Umbilical cord (tissue), 1 donor: ENCODE measurements at regions not wholly inside any gene's neighbourhood (a gene's known extent, or its start where the extent isn't known, plus 50 kb on each side); places are given as distances from the start of the nearest gene placed in this dataset.
"Not testable (repeated sequence)": the region's sequence is repeated elsewhere in the genome, so short reads cannot be mapped to it uniquely, and the experiment has no call there.

Experiments used
- DNase-seq: peaks from one replicate; pipeline ENCODE4 v3.0.0-alpha.2; 2015; ENCODE audit warnings: low spot score

DNA sequence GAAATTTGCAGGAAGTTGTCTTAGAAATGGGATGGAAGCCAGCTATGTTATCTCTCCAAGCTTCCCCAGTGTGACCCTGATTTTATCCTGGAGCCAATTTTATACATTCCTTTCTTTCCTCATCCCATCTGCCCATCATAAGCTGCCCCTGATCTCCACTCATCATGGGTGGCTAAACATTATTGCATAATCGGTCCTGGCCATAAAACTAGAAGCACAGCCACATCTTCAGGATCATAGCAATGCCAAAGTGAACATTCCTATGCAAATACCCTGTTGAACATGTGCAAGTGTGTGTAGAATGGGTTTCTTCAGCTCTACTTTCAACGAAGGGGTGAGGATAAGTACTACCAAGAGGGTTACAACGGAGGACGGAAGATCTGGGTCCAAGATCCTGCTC, 50.6 kb upstream of the COG2 start:
- DNase-seq: peak; percentile 26

DNA sequence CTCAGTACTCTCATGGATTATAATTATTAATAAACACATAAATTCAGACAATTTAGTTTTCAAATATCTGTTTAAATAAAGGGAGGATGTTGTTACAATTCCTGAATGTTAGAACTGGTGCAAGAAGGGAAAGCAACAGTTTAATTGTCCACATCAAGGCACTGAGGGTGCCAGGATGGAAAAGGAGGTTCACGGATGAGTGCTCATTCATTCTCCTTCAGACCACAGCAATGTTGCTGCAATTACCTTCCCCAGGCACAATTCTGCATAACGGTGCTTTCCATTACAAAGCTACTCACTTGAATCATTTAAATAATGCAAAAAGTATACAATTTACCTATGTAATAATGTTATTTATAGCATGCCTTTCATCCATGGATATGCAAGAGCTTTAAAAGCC, 52.3 kb upstream of the COG2 start:
- DNase-seq: no peak

DNA sequence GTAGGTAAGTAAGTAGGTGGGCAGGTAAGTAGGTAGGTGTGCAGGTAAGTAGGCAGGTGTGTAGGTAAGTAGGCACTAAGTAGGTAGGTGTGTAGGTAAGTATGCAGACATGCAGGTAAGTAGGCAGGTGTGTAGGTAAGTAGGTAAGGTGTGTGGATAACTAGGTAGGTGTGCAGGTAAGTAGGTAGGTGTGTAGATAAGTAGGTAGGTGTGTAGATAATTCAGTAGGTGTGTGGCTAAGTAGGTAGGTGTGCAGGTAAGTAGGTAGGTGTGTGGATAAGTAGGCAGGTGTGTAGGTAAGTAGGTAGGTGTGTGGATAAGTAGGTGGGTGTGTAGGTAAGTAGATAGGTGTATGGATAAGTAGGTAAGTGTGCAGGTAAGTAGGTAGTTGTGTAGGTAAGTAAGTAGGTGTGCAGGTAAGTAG, 53.9 kb upstream of the COG2 start:
- no peak for DNase-seq

DNA sequence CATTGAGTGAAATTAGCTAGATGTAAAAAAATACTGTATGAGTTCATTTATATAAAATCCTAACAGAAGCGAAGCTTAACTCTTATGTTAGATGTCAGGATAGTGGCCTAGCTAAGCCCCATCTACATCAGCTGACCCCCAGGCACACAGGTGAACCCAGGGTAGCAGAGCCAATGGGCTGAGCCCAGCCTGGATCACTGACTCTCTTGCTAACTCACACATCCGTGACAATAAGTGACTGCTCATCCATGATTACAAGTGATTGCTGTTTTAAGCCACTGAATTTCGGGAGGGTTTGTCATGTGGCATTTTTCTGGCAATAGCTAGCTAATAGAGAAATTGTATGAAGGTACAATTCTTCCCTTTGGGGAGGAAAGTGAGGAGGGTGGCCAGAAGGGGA, 55.2 kb upstream of the COG2 start:
- no peak for DNase-seq

DNA sequence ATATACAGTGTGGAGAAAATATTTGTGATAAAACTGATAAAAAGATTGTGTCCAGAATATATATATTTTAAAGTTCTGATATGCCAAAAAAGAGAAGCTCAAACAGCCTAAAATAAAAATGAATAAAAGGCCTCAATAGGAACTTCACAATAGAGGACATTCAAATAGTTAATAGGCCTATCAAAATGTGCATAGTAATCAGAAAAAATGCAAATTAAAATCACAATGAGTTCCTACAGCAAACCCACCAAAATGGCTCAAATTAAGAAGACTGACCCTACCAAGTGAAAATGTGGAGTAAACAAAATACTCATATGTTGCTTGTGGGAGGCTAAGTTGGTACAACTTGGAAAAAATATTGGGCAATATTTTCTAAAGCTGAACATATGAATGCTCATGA, 57.6 kb upstream of the COG2 start:
- DNase-seq: no peak

DNA sequence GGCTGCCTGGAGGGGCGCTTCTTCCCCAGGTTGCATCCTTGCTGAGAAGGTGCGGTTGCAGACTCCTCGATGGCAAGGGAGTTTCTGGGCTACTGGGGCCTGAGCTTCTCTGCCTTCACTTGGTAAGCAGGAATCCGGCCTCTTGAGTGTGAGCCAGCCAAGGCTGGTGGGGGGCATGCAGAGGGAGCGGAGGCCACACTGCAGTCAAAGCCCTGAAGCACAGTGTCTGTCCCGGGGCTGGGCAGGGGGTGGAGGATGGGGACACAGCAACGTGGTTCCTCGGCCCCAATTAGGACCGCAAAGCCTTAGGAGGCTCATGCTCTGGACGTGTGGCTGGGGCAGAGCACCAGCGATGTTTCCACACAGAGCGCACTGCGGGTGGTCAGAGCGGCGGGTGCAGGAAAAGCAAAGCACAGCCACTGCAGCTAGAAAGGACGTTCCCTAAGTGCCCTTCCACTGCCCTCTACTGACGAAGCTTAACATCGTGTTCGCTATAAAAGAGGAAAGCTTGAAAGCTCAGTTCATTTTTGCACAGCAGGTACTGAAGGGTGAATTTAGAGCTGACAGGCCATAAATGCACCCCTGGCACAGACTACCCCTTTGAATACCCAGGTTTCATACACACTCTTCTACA, 60.7 kb upstream of the COG2 start:
- DNase-seq: no peak

DNA sequence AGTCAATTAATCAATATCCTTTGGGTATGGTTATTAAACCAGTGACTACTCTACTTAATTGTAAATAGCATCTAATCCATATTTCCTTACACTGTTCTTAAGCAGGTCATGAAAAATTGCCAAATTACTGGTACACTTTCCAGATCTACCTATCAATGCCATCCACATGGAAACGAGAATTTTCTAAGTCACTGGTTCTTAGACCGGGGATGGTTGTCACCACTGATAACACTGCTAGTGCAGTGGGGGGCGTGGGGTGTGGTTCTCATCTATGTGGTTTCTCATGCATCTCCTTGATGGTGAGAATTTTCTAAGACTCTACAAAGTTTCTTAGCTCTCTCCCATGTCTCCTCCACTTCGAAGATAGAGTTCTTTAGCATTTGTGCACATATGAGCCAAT, 63.7 kb upstream of the COG2 start:
- DNase-seq: no peak

DNA sequence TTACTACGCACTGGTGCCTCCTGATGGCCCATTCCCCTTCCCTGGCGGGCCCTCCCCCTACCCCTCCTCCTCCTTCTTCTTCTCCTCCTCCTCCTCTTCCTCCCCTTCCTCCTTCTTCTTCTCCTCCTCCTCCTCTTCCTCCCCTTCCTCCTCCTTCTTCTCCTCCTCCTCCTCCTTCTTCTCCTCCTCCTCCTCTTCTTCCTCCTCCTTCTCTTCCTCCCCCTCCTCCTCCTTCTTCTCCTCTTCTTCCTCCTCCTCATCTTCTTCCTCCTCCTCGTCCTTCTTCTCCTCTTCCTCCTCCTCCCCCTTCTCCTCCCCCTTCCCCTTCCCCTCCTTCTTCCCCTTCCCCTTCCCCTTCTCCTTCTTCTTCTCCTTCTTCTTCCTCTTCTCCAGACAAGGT, 64.7 kb upstream of the COG2 start:
- no peak for DNase-seq

DNA sequence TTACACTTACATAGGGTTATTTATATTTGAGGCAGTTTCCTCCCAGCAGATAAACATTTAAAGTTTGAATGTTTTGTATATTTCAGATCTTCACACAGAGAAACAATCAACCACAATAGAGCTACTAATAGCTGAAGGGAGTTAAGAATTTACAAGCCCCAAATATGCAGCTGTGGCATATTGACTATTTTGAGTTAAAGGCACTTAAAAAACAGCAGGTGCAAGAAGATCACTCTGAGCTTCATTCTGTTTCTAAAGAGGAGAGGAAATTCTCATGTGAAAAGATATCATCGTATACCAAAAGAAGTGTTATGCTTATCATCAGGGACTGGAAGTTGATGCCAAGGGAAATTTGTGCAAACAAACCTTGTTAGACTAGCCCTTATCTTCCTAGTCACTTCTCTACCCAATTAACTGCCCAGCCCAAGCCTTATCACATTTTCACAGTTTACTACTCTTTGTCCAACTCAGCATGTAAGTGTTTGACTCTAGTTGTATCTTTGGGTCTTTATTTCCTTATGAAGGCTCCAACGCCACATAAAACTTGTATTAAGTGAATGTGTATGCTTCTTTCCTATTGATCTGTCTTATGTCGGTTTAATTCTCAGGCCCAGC, 66.3 kb upstream of the COG2 start:
- no peak for DNase-seq

DNA sequence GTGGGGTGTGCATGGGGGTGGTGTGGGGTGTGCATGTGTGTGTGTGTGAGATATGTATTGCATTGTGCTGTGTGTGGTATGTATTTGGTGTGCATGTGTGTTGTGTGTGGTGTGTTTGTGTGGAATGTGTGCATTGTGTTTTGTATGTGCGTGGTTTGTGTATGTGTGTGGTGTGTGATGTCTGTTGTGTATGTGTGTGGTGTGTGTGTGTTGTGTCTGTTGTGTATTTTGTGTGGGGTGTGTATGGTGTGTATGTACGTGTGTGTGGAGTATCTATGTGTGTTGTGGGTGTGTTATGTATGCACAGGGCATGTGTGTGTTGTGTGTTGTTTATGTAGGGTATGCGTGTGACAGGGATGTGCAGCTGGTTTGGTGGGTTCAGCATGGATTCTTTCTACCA, 67.8 kb upstream of the COG2 start:
- no peak for DNase-seq

DNA sequence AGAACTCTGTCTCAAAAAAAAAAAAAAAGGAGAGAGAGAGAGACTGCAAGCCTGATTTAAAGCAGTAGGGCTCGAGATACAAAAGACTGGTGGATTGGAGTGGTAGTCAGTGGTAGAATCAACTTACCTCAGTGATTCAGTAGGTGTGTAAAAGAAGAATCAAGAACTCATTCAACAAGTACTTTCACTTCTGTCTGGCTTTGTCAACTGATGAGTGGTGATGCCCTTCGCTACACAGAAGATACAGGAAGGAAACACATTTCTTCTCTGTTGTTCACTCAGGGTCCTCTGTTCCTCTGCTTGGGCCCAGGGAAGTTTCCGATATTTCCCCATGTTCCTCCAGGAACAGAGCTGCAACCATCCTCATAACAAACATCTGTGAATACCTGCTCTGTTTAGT, 68.6 kb upstream of the COG2 start:
- peak; percentile 7 for DNase-seq

DNA sequence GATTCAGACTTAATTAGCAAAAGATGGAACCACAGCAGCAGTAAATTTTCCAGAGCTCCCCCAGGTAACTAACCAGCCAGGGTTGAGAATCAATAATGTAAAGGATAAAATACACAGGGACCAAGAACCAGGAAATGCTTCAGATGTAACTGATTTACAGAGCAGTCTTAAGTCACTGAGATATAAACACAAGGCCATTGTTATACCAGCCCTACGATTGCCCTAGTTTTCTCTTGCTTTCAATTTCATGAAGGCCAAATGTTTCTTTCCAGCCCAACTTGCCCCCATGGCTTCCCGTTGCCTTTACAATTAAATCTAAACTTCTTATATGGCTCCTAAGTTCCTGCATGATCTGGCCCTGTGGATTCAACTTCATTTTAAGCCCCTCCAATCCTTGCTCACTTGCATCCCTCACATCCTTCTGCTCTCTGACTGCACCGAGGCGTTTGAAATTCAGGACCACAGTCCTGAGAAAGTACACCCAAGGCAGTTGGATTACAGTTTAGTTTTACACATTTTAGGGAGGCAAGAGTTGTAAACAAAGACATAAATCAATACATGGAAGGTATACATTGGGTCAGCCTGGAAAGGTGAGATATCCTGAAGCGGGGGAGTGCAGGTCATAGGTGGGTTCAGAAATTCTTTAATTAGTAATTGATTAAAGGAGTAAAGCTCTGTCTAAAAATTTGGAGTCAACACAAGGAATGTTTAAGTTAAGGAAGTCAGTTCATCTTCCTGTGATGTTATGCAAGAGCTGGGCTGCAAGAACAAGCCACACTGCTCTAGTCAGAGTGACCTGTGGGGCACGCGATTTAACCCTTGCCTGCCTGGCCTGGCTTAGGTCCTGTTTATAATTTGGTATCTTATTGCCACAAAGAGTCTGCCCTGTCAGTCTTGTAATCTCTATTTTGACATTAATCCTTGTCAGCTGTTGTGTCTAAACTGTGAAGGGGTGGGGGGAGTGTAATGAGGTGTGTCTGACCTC, 69.9 kb upstream of the COG2 start:
- DNase-seq: no peak

DNA sequence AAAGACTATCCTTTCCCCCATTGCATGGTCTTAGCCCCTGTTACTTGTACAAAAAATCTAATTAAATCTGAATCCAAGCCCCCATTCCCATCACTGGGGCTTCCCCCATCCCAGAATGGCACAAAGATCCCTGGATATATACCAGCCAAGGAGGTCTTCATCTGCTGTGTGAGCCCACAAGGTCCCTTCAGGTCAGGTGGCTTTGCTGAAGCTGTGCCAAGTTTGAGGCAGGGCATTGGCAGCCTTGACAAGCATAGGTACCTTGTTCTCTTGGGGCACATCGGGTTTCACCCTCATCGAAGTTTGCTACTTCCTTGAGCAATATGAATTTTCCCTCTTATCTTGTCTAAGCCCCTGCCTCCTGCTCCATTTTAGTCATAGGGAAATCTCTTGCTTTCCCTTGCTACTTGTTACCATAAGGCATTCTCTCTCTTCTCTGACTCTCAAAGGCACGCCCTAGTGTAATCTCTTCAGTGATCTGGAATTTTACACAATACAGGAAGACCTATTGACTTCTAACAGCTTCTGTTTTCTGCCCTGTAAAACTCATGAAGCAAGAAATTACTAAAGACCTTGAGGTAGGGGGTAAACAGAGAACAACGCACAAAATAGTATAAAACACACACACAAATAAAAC, 71.4 kb upstream of the COG2 start:
- no peak for DNase-seq

DNA sequence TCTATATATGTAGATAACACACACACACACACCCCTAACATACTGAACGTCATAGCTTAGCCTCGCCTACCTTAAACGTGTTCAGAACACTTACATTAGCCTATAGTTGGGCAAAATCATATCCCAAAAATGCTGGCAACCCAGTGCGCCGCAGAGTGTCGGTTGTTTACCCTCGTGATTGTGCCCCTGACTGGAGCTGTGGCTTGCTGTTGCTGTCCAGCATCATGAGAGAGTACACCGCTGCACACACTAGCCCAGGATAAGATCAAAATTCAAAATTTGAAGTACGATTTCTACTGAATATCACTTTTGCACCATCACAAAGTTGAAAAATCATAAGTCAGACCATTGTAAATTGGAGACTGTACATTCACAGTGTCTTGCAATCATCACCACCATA, 73.1 kb upstream of the COG2 start:
- DNase-seq: no peak

DNA sequence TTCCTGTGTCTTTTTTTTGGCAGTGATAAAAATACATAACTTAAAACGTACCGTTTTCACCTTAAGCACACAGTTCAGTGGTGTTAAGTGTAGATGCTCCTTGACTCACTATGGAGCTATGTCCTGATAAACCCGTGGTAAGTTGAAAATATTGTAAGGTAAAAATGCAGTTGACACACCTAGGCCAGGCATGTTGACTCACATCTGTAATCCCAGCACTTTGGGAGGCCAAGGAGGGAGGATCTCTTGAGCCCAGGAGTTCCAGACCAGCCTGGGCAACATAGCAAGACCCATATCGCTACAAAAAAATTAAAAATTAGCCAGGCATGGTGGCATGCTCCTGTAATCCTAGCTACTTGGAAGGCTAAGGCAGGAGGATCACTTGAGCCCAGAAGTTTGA, 73.6 kb upstream of the COG2 start:
- no peak for DNase-seq

DNA sequence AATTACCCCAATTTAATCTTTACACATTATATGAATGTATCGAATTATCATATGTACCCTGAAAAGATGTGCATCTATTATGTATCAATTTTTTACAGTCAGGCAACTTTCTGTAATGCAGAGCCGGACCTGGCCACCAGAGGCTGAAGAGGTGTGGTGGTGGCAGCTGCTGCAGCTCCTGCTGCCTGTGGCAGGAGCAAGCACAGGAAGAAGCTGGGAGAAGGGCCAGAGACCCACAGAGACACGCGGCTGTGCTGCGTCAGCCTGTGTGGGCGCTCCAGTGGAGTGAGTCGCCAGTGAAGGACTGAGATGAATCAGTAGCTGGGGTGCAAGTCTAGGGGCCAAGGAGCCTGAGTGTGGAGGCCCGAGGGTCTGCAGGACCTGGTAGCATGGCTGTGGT, 74.3 kb upstream of the COG2 start:
- DNase-seq: no peak

DNA sequence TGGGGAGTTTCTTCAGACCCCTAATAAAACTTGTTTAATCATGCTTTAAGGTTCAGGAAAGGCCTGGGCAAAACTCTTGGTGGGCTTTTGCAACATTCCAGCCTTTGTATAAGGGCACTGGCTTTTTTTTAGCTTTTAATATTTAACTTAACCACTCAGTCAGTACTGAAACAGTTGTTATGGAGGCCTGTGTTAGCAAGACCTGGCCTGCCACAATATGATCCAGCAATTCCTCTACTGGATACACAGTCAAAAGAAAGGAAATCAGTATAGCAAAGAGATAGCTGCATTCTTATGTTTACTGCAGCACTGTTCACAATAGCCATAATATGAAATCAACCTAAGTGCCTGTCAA, 75.1 kb upstream of the COG2 start:
- DNase-seq: no peak

DNA sequence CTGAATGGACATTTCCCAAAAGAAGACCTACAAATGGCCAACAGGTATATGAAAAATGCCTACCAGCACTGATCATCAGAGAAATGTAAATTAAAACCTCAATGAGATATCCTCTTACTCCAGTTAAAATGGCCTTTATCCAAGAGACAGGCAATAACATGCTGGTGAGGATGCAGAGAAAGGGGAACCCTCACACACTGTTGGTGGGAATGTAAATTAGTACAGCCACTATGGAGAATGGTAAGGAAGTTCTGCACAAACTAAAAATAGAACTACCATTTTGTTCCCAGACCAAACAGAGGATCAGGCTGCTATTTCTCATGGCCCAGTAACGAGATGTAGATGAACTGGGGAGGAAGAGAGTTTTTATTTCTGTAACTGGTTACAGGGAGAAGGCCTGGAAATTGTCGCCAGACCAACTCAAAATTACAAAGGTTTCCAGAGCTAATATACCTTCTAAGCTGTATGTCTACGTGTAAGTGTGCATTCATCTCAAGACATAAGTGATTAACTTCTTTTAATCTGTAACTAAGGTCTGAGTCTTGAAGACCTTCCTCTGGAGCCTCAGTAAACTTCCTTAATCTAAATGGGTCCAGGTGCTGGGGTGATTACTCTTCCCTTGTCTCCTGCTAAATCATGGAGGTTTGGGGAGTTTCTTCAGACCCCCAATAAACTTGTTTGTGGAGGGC, 75.6 kb upstream of the COG2 start:
- DNase-seq: not testable (repeated sequence)

DNA sequence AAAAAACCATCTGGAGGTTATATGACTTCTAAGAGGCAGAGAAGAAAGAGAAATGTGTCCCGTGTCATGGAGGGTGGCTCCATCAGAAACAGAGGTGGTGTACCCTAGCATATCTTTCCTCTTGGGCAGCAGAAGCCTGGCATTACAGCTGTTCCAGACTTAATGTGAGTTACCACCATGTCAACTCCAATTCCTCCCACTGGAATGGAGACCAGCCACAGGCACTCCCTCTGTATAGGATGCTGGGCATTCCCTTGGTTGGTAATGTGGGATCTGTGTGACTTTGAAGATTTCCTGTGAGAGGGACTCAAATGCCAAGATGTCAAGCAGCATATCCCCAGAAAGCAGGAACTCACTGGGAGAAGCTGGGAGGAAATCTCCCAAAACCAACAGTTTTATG, 77.1 kb upstream of the COG2 start:
- DNase-seq: no peak

DNA sequence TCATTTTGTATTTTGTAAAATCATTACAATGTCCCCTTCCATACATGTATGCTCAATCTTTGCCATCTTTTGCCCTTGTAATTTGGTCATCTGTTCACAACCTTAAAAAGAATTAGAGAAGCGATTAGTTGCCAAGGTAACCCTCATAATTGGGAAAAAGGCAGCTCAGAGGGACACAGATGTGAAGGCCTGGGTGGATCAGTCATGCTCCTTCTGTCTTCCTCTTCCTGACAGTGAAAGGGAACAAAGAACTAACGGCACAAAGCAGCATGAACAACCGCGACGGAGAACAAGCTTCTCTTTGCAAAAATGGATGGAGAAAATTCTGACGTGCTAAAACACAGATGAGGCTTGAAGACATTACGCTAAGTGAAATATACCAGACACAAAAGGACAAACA, 78.7 kb upstream of the COG2 start:
- DNase-seq: no peak

DNA sequence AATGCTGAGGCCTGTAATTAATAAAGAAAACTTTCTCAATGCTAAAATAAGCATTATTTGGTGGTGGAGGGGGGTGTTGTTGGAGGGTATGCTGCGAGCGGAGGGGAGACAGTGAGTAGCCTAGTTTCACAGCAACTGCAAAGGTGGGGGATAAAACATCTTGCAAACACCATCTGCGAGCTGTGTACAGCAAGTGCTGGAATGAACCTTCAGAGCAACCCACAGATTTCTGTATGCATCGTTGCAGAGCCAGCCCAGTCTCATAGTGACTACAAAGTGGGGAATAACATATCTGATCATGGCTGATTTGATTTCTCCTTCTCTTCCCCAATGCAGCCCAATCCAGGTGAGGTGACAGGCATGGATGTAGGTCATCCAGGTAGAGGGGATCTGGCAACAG, 80.7 kb upstream of the COG2 start:
- no peak for DNase-seq

DNA sequence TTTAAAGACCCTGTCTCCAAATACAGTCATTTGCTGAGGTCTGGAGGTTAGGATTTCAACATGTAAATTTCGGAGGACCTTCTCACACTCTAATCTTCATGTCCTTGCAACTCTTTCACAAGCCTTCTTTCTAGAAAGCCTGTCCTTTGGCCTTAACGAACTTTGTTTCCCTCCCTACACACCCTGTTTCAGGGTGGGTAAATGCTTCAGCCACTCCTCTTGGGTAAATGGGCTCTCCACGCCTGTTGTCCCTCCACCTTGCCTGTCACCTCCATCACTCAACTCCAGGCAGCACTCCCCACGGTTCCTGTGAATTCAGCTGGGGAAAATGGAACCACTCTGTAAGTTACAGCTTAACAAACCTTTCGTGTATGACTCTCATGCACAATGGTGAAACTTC, 84.0 kb upstream of the COG2 start:
- DNase-seq: no peak
